DMS153 treated with DMSO at 0.1 percent for 48 hours (cell line): ENCODE measurements at regions not wholly inside any gene's neighbourhood (a gene's known extent, or its start where the extent isn't known, plus 50 kb on each side); places are given as distances from the start of the nearest gene placed in this dataset.

Source experiments
- DNase-seq: peaks from one replicate; lab custom pipeline; 2025; ENCODE audit not compliant: unreplicated experiment; lab: John Stamatoyannopoulos, UW

GRCh38 chr20:56797023-56797422, 167.9 kb downstream of the TFAP2C start:
- DNase-seq: no peak

- DNase-seq: no peak
Measured at GRCh38 chr20:56798634-56799033, 169.5 kb downstream of the TFAP2C start.

GRCh38 chr20:56799187-56799586, 170.1 kb downstream of the TFAP2C start:
- no peak for DNase-seq

GRCh38 chr20:56800088-56800487, 171.0 kb downstream of the TFAP2C start:
- DNase-seq: no peak

GRCh38 chr20:56801971-56802755, 173.1 kb downstream of the TFAP2C start:
- DNase-seq: no peak

GRCh38 chr20:56802805-56803204, 173.7 kb downstream of the TFAP2C start:
- DNase-seq: no peak

- DNase-seq: no peak
Measured at GRCh38 chr20:56805313-56805712, 176.2 kb downstream of the TFAP2C start.

- no peak for DNase-seq
Measured at GRCh38 chr20:56805966-56806365, 176.9 kb downstream of the TFAP2C start.

GRCh38 chr20:56806952-56807517, 177.9 kb downstream of the TFAP2C start:
- no peak for DNase-seq

GRCh38 chr20:56808117-56808725, 179.1 kb downstream of the TFAP2C start:
- DNase-seq: no peak

- DNase-seq: no peak
Measured at GRCh38 chr20:56808732-56809131, 179.6 kb downstream of the TFAP2C start.

GRCh38 chr20:56809668-56810067, 180.6 kb downstream of the TFAP2C start:
- DNase-seq: no peak

GRCh38 chr20:56810141-56810540, 181.0 kb downstream of the TFAP2C start:
- no peak for DNase-seq

GRCh38 chr20:56815796-56816195, 186.7 kb downstream of the TFAP2C start:
- no peak for DNase-seq

- no peak for DNase-seq
Measured at GRCh38 chr20:56816349-56816748, 187.2 kb downstream of the TFAP2C start.

- DNase-seq: no peak
Measured at GRCh38 chr20:56817780-56818675, 188.9 kb downstream of the TFAP2C start.

- DNase-seq: no peak
Measured at GRCh38 chr20:56820984-56821383, 191.9 kb downstream of the TFAP2C start.

GRCh38 chr20:56826306-56826704, 197.2 kb downstream of the TFAP2C start:
- DNase-seq: no peak

- no peak for DNase-seq
Measured at GRCh38 chr20:56826705-56827665, 197.9 kb downstream of the TFAP2C start.

- no peak for DNase-seq
Measured at GRCh38 chr20:56827763-56828162, 198.7 kb downstream of the TFAP2C start.
